ENCODE measurements at regions not wholly inside any gene's neighbourhood (a gene's known extent, or its start where the extent isn't known, plus 50 kb on each side); places are given as distances from the start of the nearest gene placed in this dataset.

GRCh38 chr5:87868792-87869191, 399.9 kb downstream of the TMEM161B start:
- no peak for DNase-seq

- no peak for DNase-seq
Observed at GRCh38 chr5:87867281-87867680, 401.4 kb downstream of the TMEM161B start.

- no peak for DNase-seq
Observed at GRCh38 chr5:87853541-87853940, 415.1 kb downstream of the TMEM161B start.

GRCh38 chr5:87851603-87852002, 417.0 kb downstream of the TMEM161B start:
- DNase-seq: no peak

GRCh38 chr5:87850843-87851242, 417.8 kb downstream of the TMEM161B start:
- DNase-seq: no peak

GRCh38 chr5:87845734-87846133, 422.9 kb downstream of the TMEM161B start:
- no peak for DNase-seq

GRCh38 chr5:87844866-87845265, 423.8 kb downstream of the TMEM161B start:
- no peak for DNase-seq

GRCh38 chr5:87844449-87844848, 424.2 kb downstream of the TMEM161B start:
- no peak for DNase-seq

- DNase-seq: no peak
Observed at GRCh38 chr5:87836696-87837095, 424.0 kb upstream of the CCNH start.

- DNase-seq: no peak
Observed at GRCh38 chr5:87831499-87831898, 418.8 kb upstream of the CCNH start.

- DNase-seq: no peak
Observed at GRCh38 chr5:87829217-87829551, 416.5 kb upstream of the CCNH start.

GRCh38 chr5:87828545-87829216, 416.0 kb upstream of the CCNH start:
- no peak for DNase-seq

- DNase-seq: no peak
Observed at GRCh38 chr5:87827539-87827938, 414.8 kb upstream of the CCNH start.

- no peak for DNase-seq
Observed at GRCh38 chr5:87826507-87826906, 413.8 kb upstream of the CCNH start.

- no peak for DNase-seq
Observed at GRCh38 chr5:87825583-87825982, 412.9 kb upstream of the CCNH start.

GRCh38 chr5:87807783-87808182, 395.1 kb upstream of the CCNH start:
- DNase-seq: no peak

GRCh38 chr5:87803352-87803751, 390.6 kb upstream of the CCNH start:
- no peak for DNase-seq

- no peak for DNase-seq
Observed at GRCh38 chr5:87791869-87792268, 379.1 kb upstream of the CCNH start.

GRCh38 chr5:87788416-87788815, 375.7 kb upstream of the CCNH start:
- DNase-seq: no peak

GRCh38 chr5:87787625-87788256, 375.0 kb upstream of the CCNH start:
- no peak for DNase-seq

- no peak for DNase-seq
Observed at GRCh38 chr5:87787086-87787485, 374.4 kb upstream of the CCNH start.

- no peak for DNase-seq
Observed at GRCh38 chr5:87786471-87786870, 373.7 kb upstream of the CCNH start.

- DNase-seq: no peak
Observed at GRCh38 chr5:87785554-87786335, 373.0 kb upstream of the CCNH start.

GRCh38 chr5:87784879-87785495, 372.3 kb upstream of the CCNH start:
- no peak for DNase-seq

Data from activated T-cell treated with anti-CD3 and anti-CD28 coated beads, Interleukin-2, amount 50 U/mL, for 48 hours (primary cell).